HCT116 (cell line): ENCODE measurements at regions not wholly inside any gene's neighbourhood (a gene's known extent, or its start where the extent isn't known, plus 50 kb on each side); places are given as distances from the start of the nearest gene placed in this dataset.

ENCODE experiments used
- ATAC-seq: fragments of 200-7000 bp; cut with Tn5 transposase; 2 replicates; pipeline ENCODE4 v1.9.1; 2020; ENCODE audit warnings: mild to moderate bottlenecking, moderate library complexity
- BruUV-seq: library from RNA; stranded (reverse); fragments of 400-500 nt; replicated peaks from 2 replicates; lab custom pipeline; 2021; lab: Mats Ljungman, UMichigan
- CTCF ChIA-PET: fragments of 300-600 bp; sonication (Branson Sonifier 250); formaldehyde crosslinking; loops from one replicate; lab custom pipeline; 2021; ENCODE audit warnings: antibody characterized with exemption; lab: Charles Lee
- POLR2A ChIA-PET: fragments of 300-600, 350-600 bp; sonication (Branson Sonifier 250); formaldehyde crosslinking; loops from one replicate; lab custom pipeline; 2021; ENCODE audit warnings: antibody characterized with exemption; lab: Charles Lee
- RAD21 ChIA-PET, 2 experiments: fragments of 300-600 bp; sonication (Branson Sonifier 250); formaldehyde crosslinking; loops; one replicate each; lab custom pipeline; 2023; ENCODE audit warnings: low total read pairs in 2 of 2; ENCODE audit not compliant: uncharacterized antibody in 2 of 2, unreplicated experiment in 2 of 2, low non-redundant PET in 1 of 2; lab: Charles Lee
- DNase-seq: peaks from one replicate; pipeline ENCODE4 v3.0.0-alpha.2; 2010; ENCODE audit warnings: low read depth, low spot score
- H2AFZ ChIP-seq: fragments of 200-600 bp; shearing (Covaris generic), sonication (generic); 2 replicates; pipeline ENCODE4 v1.6.1; 2017; ENCODE audit warnings: low read depth, mixed run types, mixed read lengths, antibody characterized with exemption, low read length; ENCODE audit not compliant: poor library complexity, severe bottlenecking
- H3K27ac ChIP-seq: 2 replicates; pipeline ENCODE4 v1.5.1; 2012; ENCODE audit warnings: low read depth, low read length
- H3K27me3 ChIP-seq: fragments of 200-600 bp; sonication (generic); 2 replicates; pipeline ENCODE4 v1.6.1; 2016; ENCODE audit warnings: mixed run types, low read length, mixed read lengths; ENCODE audit not compliant: insufficient read depth
- H3K36me3 ChIP-seq, 2 experiments: fragments of 200-500 bp in 1 of 2; fragments of 200-600 bp in 1 of 2; sonication (Bioruptor generic) in 1 of 2; sonication (generic) in 1 of 2; 2 replicates each; pipeline versions ENCODE4 v1.5.1 to v1.6.1; 2014 to 2016; ENCODE audit warnings: low read length in 2 of 2, inconsistent platforms in 1 of 2, mixed read lengths in 1 of 2, mixed run types in 1 of 2; ENCODE audit not compliant: insufficient read depth in 2 of 2, control insufficient read depth in 1 of 2
- H3K4me1 ChIP-seq, 2 experiments: fragments of 200-600 bp in 1 of 2; sonication (generic) in 1 of 2; 2 replicates each; pipeline versions ENCODE4 v1.5.1 to v1.6.1; 2012 to 2017; ENCODE audit warnings: low read length in 2 of 2, inconsistent platforms in 1 of 2, mild to moderate bottlenecking in 1 of 2, mixed read lengths in 1 of 2, mixed run types in 1 of 2, moderate library complexity in 1 of 2; ENCODE audit not compliant: insufficient read depth in 2 of 2, control insufficient read depth in 1 of 2
- H3K4me2 ChIP-seq: fragments of 200-600 bp; sonication (generic); 2 replicates; pipeline ENCODE4 v1.6.1; 2017; ENCODE audit warnings: mixed run types, low read length, mixed read lengths
- H3K4me3 ChIP-seq, 2 experiments: fragments of 200-600 bp in 1 of 2; sonication (generic) in 1 of 2; replicated peaks in 1 of 2; 2 replicates each; pipeline ENCODE4 v1.5.1; 2011 to 2016; ENCODE audit warnings: low read length in 2 of 2, control low read depth in 1 of 2, low read depth in 1 of 2, mild to moderate bottlenecking in 1 of 2, mixed read lengths in 1 of 2, mixed run types in 1 of 2
- H3K79me2 ChIP-seq: fragments of 200-600 bp; sonication (generic); 2 replicates; pipeline ENCODE4 v1.6.1; 2017; ENCODE audit warnings: mild to moderate bottlenecking, mixed run types, low read length, moderate library complexity, mixed read lengths; ENCODE audit not compliant: insufficient read depth
- H3K9ac ChIP-seq: fragments of 200-600 bp; sonication (generic); 2 replicates; pipeline ENCODE4 v1.6.1; 2016; ENCODE audit warnings: low read length, mixed read lengths
- H3K9me2 ChIP-seq: fragments of 200-600 bp; sonication (generic), shearing (Covaris generic); 2 replicates; pipeline ENCODE4 v1.6.1; 2017; ENCODE audit warnings: mixed run types, mild to moderate bottlenecking, moderate library complexity; ENCODE audit not compliant: insufficient read depth
- H3K9me3 ChIP-seq, 2 experiments: fragments of 200-500 bp in 1 of 2; fragments of 200-600 bp in 1 of 2; sonication (Bioruptor generic) in 1 of 2; sonication (generic) in 1 of 2; 2 replicates each; pipeline ENCODE4 v1.6.1; 2014 to 2017; ENCODE audit warnings: low read length in 2 of 2, mixed read lengths in 2 of 2, inconsistent platforms in 1 of 2, low read depth in 1 of 2, mild to moderate bottlenecking in 1 of 2, mixed run types in 1 of 2, moderate library complexity in 1 of 2; ENCODE audit not compliant: control insufficient read depth in 1 of 2, insufficient read depth in 1 of 2
- H4K20me1 ChIP-seq: fragments of 200-600 bp; sonication (generic), shearing (Covaris generic); 2 replicates; pipeline ENCODE4 v1.6.1; 2017; ENCODE audit warnings: mixed run types, mild to moderate bottlenecking, moderate library complexity; ENCODE audit not compliant: insufficient read depth
- CBX3 ChIP-seq: IDR thresholded peaks from 2 replicates; pipeline ENCODE4 v1.6.1; 2012; ENCODE audit warnings: low read depth
- CEBPB ChIP-seq: IDR thresholded peaks from 2 replicates; pipeline ENCODE4 v1.6.1; 2012; ENCODE audit warnings: low read depth
- CTCF ChIP-seq, 3 experiments: fragments of 200-600 bp in 1 of 3; sonication (generic) in 1 of 3; IDR thresholded peaks in 2 of 3; conservative IDR thresholded peaks in 1 of 3; 2 replicates each; pipeline ENCODE4 v1.5.1; 2012 to 2017; ENCODE audit warnings: low read depth in 2 of 3, low read length in 2 of 3, antibody characterized with exemption in 1 of 3, borderline replicate concordance in 1 of 3, control low read depth in 1 of 3, mild to moderate bottlenecking in 1 of 3, mixed read lengths in 1 of 3, mixed run types in 1 of 3, moderate library complexity in 1 of 3; ENCODE audit not compliant: insufficient read depth in 1 of 3
- EZH2 ChIP-seq: fragments of 200-600 bp; sonication (generic); IDR thresholded peaks from 2 replicates; pipeline ENCODE4 v1.6.1; 2017; ENCODE audit warnings: antibody characterized with exemption, mixed run types
- EZH2phosphoT487 ChIP-seq: fragments of 200-600 bp; IDR thresholded peaks from 2 replicates; pipeline ENCODE4 v1.6.1; 2018; ENCODE audit warnings: antibody characterized with exemption, borderline replicate concordance
- FOSL1 ChIP-seq: IDR thresholded peaks from 2 replicates; pipeline ENCODE4 v1.6.1; 2012; ENCODE audit warnings: low read depth
- JUND ChIP-seq: IDR thresholded peaks from 2 replicates; pipeline ENCODE4 v1.6.1; 2012
- MAX ChIP-seq: IDR thresholded peaks from 2 replicates; pipeline ENCODE4 v1.6.1; 2012
- POLR2A ChIP-seq: IDR thresholded peaks from 2 replicates; pipeline ENCODE4 v1.7.0; 2011; ENCODE audit warnings: borderline replicate concordance; ENCODE audit not compliant: insufficient read depth, insufficient read length; ENCODE audit errors: extremely low read depth
- RAD21 ChIP-seq: IDR thresholded peaks from 2 replicates; pipeline ENCODE4 v1.6.1; 2012; ENCODE audit warnings: low read depth, mild to moderate bottlenecking
- SIN3A ChIP-seq: IDR thresholded peaks from 2 replicates; pipeline ENCODE4 v1.6.1; 2012; ENCODE audit warnings: low read depth
- SRF ChIP-seq: IDR thresholded peaks from 2 replicates; pipeline ENCODE4 v1.6.1; 2012; ENCODE audit warnings: low read depth
- TCF7L2 ChIP-seq: IDR thresholded peaks from 2 replicates; pipeline ENCODE4 v1.7.0; 2011; ENCODE audit warnings: borderline replicate concordance, inconsistent platforms; ENCODE audit not compliant: insufficient read depth, insufficient read length; ENCODE audit errors: extremely low read depth
- YY1 ChIP-seq: IDR thresholded peaks from 2 replicates; pipeline ENCODE4 v1.6.1; 2011; ENCODE audit warnings: low read length, low read depth, moderate library complexity, mild to moderate bottlenecking; ENCODE audit not compliant: insufficient replicate concordance; ENCODE audit errors: extremely low read depth
- ZFX ChIP-seq: fragments of 450-650 bp; IDR thresholded peaks from 2 replicates; pipeline ENCODE4 v1.6.1; 2017
- ZNF274 ChIP-seq: fragments of 200-500 bp; sonication (Bioruptor generic); IDR thresholded peaks from 2 replicates; pipeline ENCODE4 v1.6.1; 2014; ENCODE audit warnings: mild to moderate bottlenecking, low read depth, low read length, inconsistent platforms
- intact Hi-C: fragments of 100-400 bp; cut with micrococcal nuclease; formaldehyde crosslinking; loops from 2 replicates; pipeline ENCODE4 v1.10.0; 2022
- TF ChIP-seq, protein P1 (sequence below): IDR thresholded peaks from 2 replicates; pipeline ENCODE4 v1.6.1; 2011; ENCODE audit warnings: mild to moderate bottlenecking, low read length, moderate library complexity; ENCODE audit not compliant: insufficient replicate concordance; ENCODE audit errors: extremely low read depth
- TF ChIP-seq, protein P2 (sequence below): IDR thresholded peaks from 2 replicates; pipeline ENCODE4 v1.6.1; 2012

GRCh38 chrX:116317409-116317808 lies 119.0 kb upstream of the SLC6A14 start:
- no peak overlapping the region for H3K4me2 ChIP-seq
- CTCF ChIA-PET = no interaction called here
- intact Hi-C loops = no loop called here
- H3K9ac ChIP-seq = no peak overlapping the region
- TF ChIP-seq JUND = no peak
- TF ChIP-seq SRF = no peak
- no peak for TF ChIP-seq CBX3
- no peak for TF ChIP-seq ZNF274
- no peak for TF ChIP-seq EZH2
- no peak for TF ChIP-seq CTCF (IDR thresholded peaks at IDR 0.05 in 2 of 3, conservative IDR thresholded peaks at IDR 0.05 in 1 of 3; ENCODE audit: borderline replicate concordance in 1 of 3, insufficient read depth in 1 of 3, low read depth in 2 of 3, low read length in 2 of 3)
- TF ChIP-seq, protein P1, sequence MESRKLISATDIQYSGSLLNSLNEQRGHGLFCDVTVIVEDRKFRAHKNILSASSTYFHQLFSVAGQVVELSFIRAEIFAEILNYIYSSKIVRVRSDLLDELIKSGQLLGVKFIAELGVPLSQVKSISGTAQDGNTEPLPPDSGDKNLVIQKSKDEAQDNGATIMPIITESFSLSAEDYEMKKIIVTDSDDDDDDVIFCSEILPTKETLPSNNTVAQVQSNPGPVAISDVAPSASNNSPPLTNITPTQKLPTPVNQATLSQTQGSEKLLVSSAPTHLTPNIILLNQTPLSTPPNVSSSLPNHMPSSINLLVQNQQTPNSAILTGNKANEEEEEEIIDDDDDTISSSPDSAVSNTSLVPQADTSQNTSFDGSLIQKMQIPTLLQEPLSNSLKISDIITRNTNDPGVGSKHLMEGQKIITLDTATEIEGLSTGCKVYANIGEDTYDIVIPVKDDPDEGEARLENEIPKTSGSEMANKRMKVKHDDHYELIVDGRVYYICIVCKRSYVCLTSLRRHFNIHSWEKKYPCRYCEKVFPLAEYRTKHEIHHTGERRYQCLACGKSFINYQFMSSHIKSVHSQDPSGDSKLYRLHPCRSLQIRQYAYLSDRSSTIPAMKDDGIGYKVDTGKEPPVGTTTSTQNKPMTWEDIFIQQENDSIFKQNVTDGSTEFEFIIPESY = no peak
- no peak for TF ChIP-seq ZFX
- TF ChIP-seq CEBPB = no peak
- TF ChIP-seq, protein P2, sequence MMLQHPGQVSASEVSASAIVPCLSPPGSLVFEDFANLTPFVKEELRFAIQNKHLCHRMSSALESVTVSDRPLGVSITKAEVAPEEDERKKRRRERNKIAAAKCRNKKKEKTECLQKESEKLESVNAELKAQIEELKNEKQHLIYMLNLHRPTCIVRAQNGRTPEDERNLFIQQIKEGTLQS = no peak
- TF ChIP-seq MAX = no peak
- TF ChIP-seq POLR2A = no peak
- no peak for TF ChIP-seq SIN3A
- TF ChIP-seq TCF7L2 = no peak
- TF ChIP-seq FOSL1 = no peak
- TF ChIP-seq EZH2phosphoT487 = no peak
- TF ChIP-seq YY1 = no peak
- no peak for TF ChIP-seq RAD21
- TF ChIP-seq, all 23 proteins: peak for 0
- Histone ChIP-seq H3K27me3 (no peaks in the 10 kb centered on the region), H4K20me1 (no peaks in the 10 kb centered on the region), H3K9me3 (no peaks in the 10 kb centered on the region), H3K27ac (no peak overlapping the region), H3K36me3 (no peaks in the 10 kb centered on the region), H3K4me1 (peaks cover 0 to 5% of the 10 kb centered on the region in 2 experiments; a peak in 1 of 4 replicates), H3K79me2 (no peaks in the 10 kb centered on the region), H3K9me2 (no peaks in the 10 kb centered on the region; the same call in 1 of the 2 replicates), H2AFZ (no peak overlapping the region), H3K4me3 (no peak overlapping the region)
- ChIA-PET RAD21 (interaction anchor here in 1 of 2 experiments (0.6 kb wide), 1 partner anchor 169 kb away, joined by 3 read pairs; no protein-coding TSS in a partner anchor), POLR2A (no interaction called here)
- no peak for ATAC-seq
- DNase-seq = no peak
- BruUV-seq = no TSS peak
